Stimulated activated CD8-positive, alpha-beta memory T cell treated with anti-CD3 and anti-CD28 coated beads, Interleukin-2, amount 100 ng/mL, for 48 hours (primary cell): ENCODE measurements at regions not wholly inside any gene's neighbourhood (a gene's known extent, or its start where the extent isn't known, plus 50 kb on each side); places are given as distances from the start of the nearest gene placed in this dataset.
"Not testable (repeated sequence)": the region's sequence is repeated elsewhere in the genome, so short reads cannot be mapped to it uniquely, and the experiment has no call there.

Source experiments
- DNase-seq, 2 donors: peaks; one replicate each; pipeline ENCODE4 v3.0.0-alpha.2; 2020; ENCODE audit warnings: low read depth in 2 of 2

- DNase-seq = no peak
Observed at GRCh38 chr6:166724576-166724975, 97.5 kb upstream of the RPS6KA2 start.

- DNase-seq = no peak
Observed at GRCh38 chr6:166722785-166723184, 95.7 kb upstream of the RPS6KA2 start.

GRCh38 chr6:166721576-166721975, 94.5 kb upstream of the RPS6KA2 start:
- no peak for DNase-seq

GRCh38 chr6:166720856-166721255, 93.8 kb upstream of the RPS6KA2 start:
- no peak for DNase-seq

- DNase-seq = no peak
Observed at GRCh38 chr6:166719019-166719418, 92.0 kb upstream of the RPS6KA2 start.

GRCh38 chr6:166718516-166718915, 91.5 kb upstream of the RPS6KA2 start:
- DNase-seq = no peak

GRCh38 chr6:166716910-166717617, 90.0 kb upstream of the RPS6KA2 start:
- DNase-seq = no peak

GRCh38 chr6:166715992-166716391, 88.9 kb upstream of the RPS6KA2 start:
- no peak for DNase-seq

- DNase-seq = no peak
Observed at GRCh38 chr6:166715065-166715464, 88.0 kb upstream of the RPS6KA2 start.

- DNase-seq = no peak
Observed at GRCh38 chr6:166714581-166714980, 87.5 kb upstream of the RPS6KA2 start.

- no peak for DNase-seq
Observed at GRCh38 chr6:166714187-166714510, 87.1 kb upstream of the RPS6KA2 start.

GRCh38 chr6:166713434-166714186, 86.6 kb upstream of the RPS6KA2 start:
- no peak for DNase-seq

- DNase-seq = no peak
Observed at GRCh38 chr6:166712286-166713228, 85.5 kb upstream of the RPS6KA2 start.

- DNase-seq = no peak
Observed at GRCh38 chr6:166710084-166710483, 83.0 kb upstream of the RPS6KA2 start.

GRCh38 chr6:166708460-166708859, 81.4 kb upstream of the RPS6KA2 start:
- DNase-seq = no peak

GRCh38 chr6:166707045-166707444, 80.0 kb upstream of the RPS6KA2 start:
- DNase-seq = peak in 1 of 2 donors; percentile 4

GRCh38 chr6:166705069-166705468, 78.0 kb upstream of the RPS6KA2 start:
- no peak for DNase-seq

- DNase-seq = no peak
Observed at GRCh38 chr6:166704171-166704570, 77.1 kb upstream of the RPS6KA2 start.

GRCh38 chr6:166703149-166703710, 76.2 kb upstream of the RPS6KA2 start:
- DNase-seq = no peak

- not testable (repeated sequence) for DNase-seq
Observed at GRCh38 chr6:166701424-166701823, 74.4 kb upstream of the RPS6KA2 start.

- not testable (repeated sequence) for DNase-seq
Observed at GRCh38 chr6:166700871-166701270, 73.8 kb upstream of the RPS6KA2 start.

- DNase-seq = no peak
Observed at GRCh38 chr6:166697113-166697512, 70.1 kb upstream of the RPS6KA2 start.
